Chondrocyte (in vitro differentiated cells): ENCODE measurements at regions not wholly inside any gene's neighbourhood (a gene's known extent, or its start where the extent isn't known, plus 50 kb on each side); places are given as distances from the start of the nearest gene placed in this dataset.

ENCODE experiments used
- DNase-seq: peaks from one replicate; pipeline ENCODE4 v3.0.0; 2021; ENCODE audit warnings: mixed read lengths, low spot score
- H3K27ac Mint-ChIP-seq: one replicate; pipeline ENCODE4 v1.8.0; 2021; ENCODE audit warnings: mild to moderate bottlenecking, moderate library complexity, mixed read lengths; ENCODE audit not compliant: unreplicated experiment
- H3K27me3 Mint-ChIP-seq: 2 replicates; pipeline ENCODE4 v1.8.0; 2021; ENCODE audit warnings: low read depth, mixed read lengths
- H3K36me3 Mint-ChIP-seq: 2 replicates; pipeline ENCODE4 v1.8.0; 2021; ENCODE audit warnings: low read depth, mixed read lengths
- H3K4me1 Mint-ChIP-seq: 2 replicates; pipeline ENCODE4 v1.8.0; 2021; ENCODE audit warnings: low read depth, mild to moderate bottlenecking, mixed read lengths
- H3K4me3 Mint-ChIP-seq: one replicate; pipeline ENCODE4 v1.8.0; 2021; ENCODE audit warnings: mild to moderate bottlenecking, moderate library complexity, mixed read lengths; ENCODE audit not compliant: unreplicated experiment
- H3K9me3 Mint-ChIP-seq: 2 replicates; pipeline ENCODE4 v1.8.0; 2021; ENCODE audit warnings: low read depth, mixed read lengths
- CTCF ChIP-seq: fragments of 200-600 bp; sonication (generic); IDR thresholded peaks from 2 replicates; pipeline ENCODE4 v1.5.0; 2021; ENCODE audit warnings: antibody characterized with exemption, mild to moderate bottlenecking, moderate library complexity

DNA sequence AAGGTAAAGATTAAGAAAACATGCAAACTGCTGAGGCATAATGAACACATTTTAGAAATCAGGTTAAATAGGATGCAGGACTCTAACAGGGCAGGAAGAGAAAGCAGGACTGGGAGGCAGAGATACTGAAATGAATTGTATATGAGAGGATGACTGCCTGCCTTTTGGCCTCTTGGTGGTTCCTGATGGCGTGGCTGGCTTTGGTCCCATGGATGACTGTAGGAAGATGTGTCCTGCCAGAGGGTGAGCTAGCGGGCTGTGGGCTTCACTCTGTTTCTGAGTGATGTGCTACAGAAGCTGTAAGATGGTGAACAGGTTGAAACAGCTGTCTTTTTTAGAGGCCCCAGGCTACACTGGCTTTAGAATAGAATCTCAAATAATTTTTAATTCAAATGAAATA is 517.0 kb downstream of the SLC4A3 start:
- Mint-ChIP-seq H3K9me3 (peaks cover 7% of the 10 kb centered on the region), H3K4me1 (peaks cover 20% of the 10 kb centered on the region), H3K36me3 (no peaks in the 10 kb centered on the region), H3K4me3 (no peak overlapping the region), H3K27me3 (no peaks in the 10 kb centered on the region), H3K27ac (no peak overlapping the region)
- no peak for TF ChIP-seq CTCF
- no peak for DNase-seq

DNA sequence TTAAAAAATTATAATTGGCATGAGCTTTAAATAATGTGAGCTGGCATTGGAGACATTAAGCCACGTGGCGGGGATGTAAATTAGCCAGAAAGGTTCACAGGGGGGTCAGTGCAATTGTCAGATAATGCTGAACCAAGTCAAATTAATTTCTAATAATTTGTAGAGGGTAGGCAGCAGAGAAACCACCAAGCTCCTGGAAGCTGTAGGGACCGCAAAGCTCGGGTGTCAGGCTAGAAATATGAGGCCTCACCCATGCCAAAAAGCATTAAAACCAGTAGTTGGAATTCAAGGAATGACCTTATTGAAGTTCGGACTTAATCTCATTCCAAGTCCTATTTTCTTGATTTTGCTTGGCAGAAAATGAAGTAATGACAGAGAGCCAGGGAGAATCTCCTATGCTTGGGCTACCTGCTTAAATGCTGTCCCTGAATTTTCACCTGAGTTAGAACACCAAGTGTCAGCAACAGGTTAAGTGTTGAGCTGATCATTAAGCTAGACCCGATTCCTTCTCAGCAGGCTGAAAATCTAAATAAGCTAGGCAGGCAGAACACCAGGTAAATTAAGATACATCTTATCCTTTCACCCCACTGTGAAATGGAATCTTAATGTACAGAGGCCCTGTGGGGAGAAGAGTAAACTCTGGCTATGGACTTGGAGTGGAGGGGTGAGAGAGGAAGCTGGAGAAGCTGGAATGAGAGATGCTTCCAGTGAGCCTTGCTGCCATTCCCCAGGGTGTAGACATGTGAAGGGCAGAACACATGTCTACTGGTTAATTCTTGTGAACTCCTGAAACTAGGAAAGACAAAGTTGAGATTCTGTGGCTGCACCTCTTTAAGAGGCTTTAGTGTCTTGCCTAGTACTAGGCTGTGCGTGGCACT is 520.0 kb downstream of the SLC4A3 start:
- Mint-ChIP-seq H3K27ac (no peak overlapping the region), H3K4me1 (peaks cover 20% of the 10 kb centered on the region), H3K27me3 (no peaks in the 10 kb centered on the region), H3K4me3 (no peak overlapping the region), H3K36me3 (no peaks in the 10 kb centered on the region), H3K9me3 (peaks cover 4% of the 10 kb centered on the region)
- no peak for DNase-seq
- no peak for TF ChIP-seq CTCF

DNA sequence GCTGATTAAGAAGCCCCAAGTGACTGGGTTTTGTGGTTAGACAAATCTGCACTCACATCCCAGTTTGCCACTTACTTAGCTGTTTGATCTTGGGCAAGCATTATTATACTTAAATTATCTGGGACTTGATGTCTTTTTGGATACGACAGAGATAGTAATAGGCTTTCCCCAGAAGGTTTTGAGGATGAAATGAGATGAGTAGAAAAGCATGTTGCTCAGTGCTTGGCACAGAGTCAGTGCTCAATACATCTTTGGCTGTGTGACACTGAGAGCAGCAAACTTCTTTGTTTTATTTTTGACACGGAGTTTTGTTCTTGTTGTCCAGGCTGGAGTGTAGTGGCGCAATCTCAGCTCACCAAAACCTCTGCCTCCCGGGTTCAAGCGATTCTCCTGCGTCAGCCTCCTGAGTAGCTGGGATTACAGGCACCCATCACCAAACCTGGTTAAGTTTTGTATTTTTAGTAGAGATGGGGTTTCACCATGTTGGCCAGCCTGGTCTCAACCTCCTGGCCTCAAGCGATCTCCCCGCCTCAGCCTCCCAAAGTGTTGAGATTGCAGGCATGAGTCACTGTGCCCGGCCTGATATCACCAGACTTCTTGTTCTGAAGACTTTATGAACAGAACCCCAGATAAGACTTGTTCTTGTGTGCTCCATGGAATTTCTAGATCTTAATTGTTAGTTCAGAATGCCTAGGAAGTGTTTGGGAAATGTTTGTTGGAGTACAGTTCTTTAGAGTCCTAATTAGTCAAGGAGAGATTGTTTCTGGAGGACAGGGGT is 521.2 kb downstream of the SLC4A3 start:
- H3K27ac Mint-ChIP-seq = no peak overlapping the region
- H3K4me3 Mint-ChIP-seq = no peak overlapping the region
- peaks cover 20% of the 10 kb centered on the region for H3K4me1 Mint-ChIP-seq
- H3K36me3 Mint-ChIP-seq = no peaks in the 10 kb centered on the region
- H3K9me3 Mint-ChIP-seq = no peaks in the 10 kb centered on the region
- no peak for DNase-seq
- TF ChIP-seq CTCF = no peak
- H3K27me3 Mint-ChIP-seq = no peaks in the 10 kb centered on the region

DNA sequence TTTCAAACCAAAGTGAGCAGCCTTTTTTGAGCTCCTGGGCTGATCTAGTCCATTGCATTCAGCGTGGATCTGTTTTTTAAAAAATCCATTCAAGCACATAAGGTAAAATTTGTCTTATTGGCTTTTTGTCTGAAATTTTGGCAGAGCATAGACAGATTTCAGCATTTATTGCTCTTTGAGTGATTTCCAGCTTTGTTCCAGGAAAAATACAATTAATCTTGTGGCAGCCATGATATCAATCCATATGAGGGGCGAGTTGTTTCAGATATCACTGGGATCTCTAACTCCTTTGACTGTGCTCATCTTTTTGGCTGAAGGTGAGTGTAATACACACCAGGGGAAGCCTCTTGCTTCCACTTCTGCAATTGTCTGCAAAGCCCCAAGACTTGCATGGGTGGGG is 523.9 kb downstream of the SLC4A3 start:
- H3K36me3 Mint-ChIP-seq = no peaks in the 10 kb centered on the region
- no peak for DNase-seq
- no peak for TF ChIP-seq CTCF
- no peak overlapping the region for H3K27ac Mint-ChIP-seq
- no peaks in the 10 kb centered on the region for H3K27me3 Mint-ChIP-seq
- no peaks in the 10 kb centered on the region for H3K9me3 Mint-ChIP-seq
- H3K4me1 Mint-ChIP-seq = peaks cover 15% of the 10 kb centered on the region
- no peak overlapping the region for H3K4me3 Mint-ChIP-seq

- no peak for TF ChIP-seq CTCF
- Mint-ChIP-seq H3K4me3 (no peak overlapping the region), H3K9me3 (no peaks in the 10 kb centered on the region), H3K36me3 (no peaks in the 10 kb centered on the region), H3K27ac (no peak overlapping the region), H3K4me1 (peaks cover 7% of the 10 kb centered on the region), H3K27me3 (no peaks in the 10 kb centered on the region)
- no peak for DNase-seq
Measured at GRCh38 chr2:220152281-220152935, 525.0 kb downstream of the SLC4A3 start.
